IMR-90 (cell line): ENCODE measurements at regions not wholly inside any gene's neighbourhood (a gene's known extent, or its start where the extent isn't known, plus 50 kb on each side); places are given as distances from the start of the nearest gene placed in this dataset.

Source experiments
- ATAC-seq: fragments of 200-7000 bp; cut with Tn5 transposase; 2 replicates; pipeline ENCODE4 v1.9.1; 2020; ENCODE audit warnings: low read depth, mild to moderate bottlenecking, moderate library complexity
- BruUV-seq: library from RNA; stranded (reverse); fragments of 400-500 nt; replicated peaks from 2 replicates; lab custom pipeline; 2021; lab: Mats Ljungman, UMichigan
- CTCF ChIA-PET: fragments of 300-600 bp; formaldehyde crosslinking; extraction: SDS; loops from one replicate; lab custom pipeline; 2021; ENCODE audit warnings: antibody characterized with exemption; lab: Yijun Ruan, JAX
- POLR2A ChIA-PET: fragments of 300-600 bp; sonication (Branson Sonifier 250); formaldehyde crosslinking; loops from one replicate; lab custom pipeline; 2022; ENCODE audit warnings: antibody characterized with exemption; ENCODE audit not compliant: unreplicated experiment; lab: Charles Lee
- DNase-seq: peaks from one replicate; pipeline ENCODE4 v3.0.0; 2013
- H2AFZ ChIP-seq: replicated peaks from 2 replicates; pipeline ENCODE3; 2013; ENCODE audit warnings: low read length, mild to moderate bottlenecking; ENCODE audit not compliant: poor library complexity
- H2AK5ac ChIP-seq: 2 replicates; pipeline ENCODE4 v1.6.1; 2013; ENCODE audit warnings: low read depth, low read length, inconsistent platforms
- H2AK9ac ChIP-seq: replicated peaks from 2 replicates; pipeline ENCODE3; 2013; ENCODE audit warnings: mild to moderate bottlenecking, low read depth, low read length, moderate library complexity; ENCODE audit not compliant: poor library complexity
- H2BK120ac ChIP-seq: 2 replicates; pipeline ENCODE4 v1.6.1; 2013; ENCODE audit warnings: low read depth, low read length, inconsistent platforms
- H2BK15ac ChIP-seq: 3 replicates; pipeline ENCODE4 v1.6.1; 2013; ENCODE audit warnings: low read depth, low read length, inconsistent platforms
- H2BK20ac ChIP-seq: 2 replicates; pipeline ENCODE4 v1.6.1; 2013; ENCODE audit warnings: low read depth, mild to moderate bottlenecking, inconsistent platforms, low read length, moderate library complexity
- H2BK5ac ChIP-seq: 2 replicates; pipeline ENCODE4 v1.6.1; 2013; ENCODE audit warnings: mild to moderate bottlenecking, low read depth, low read length, inconsistent platforms; ENCODE audit not compliant: poor library complexity, severe bottlenecking
- H3K14ac ChIP-seq: replicated peaks from 2 replicates; pipeline ENCODE4 v1.6.1; 2013; ENCODE audit warnings: low read depth, low read length, inconsistent platforms
- H3K18ac ChIP-seq: 2 replicates; pipeline ENCODE4 v1.6.1; 2013; ENCODE audit warnings: low read depth, low read length, control low read depth
- H3K23ac ChIP-seq: 2 replicates; pipeline ENCODE4 v1.6.1; 2013; ENCODE audit warnings: low read depth, low read length, inconsistent platforms
- H3K27ac ChIP-seq: 2 replicates; pipeline ENCODE4 v1.5.1; 2013; ENCODE audit warnings: mild to moderate bottlenecking, control low read depth, low read length; ENCODE audit not compliant: insufficient read depth
- H3K27me3 ChIP-seq: 2 replicates; pipeline ENCODE4 v1.6.1; 2013; ENCODE audit warnings: low read length; ENCODE audit not compliant: control insufficient read depth, insufficient read depth
- H3K36me3 ChIP-seq: 2 replicates; pipeline ENCODE4 v1.6.1; 2013; ENCODE audit warnings: low read length, mixed read lengths; ENCODE audit not compliant: control insufficient read depth, insufficient read depth
- H3K4ac ChIP-seq: 2 replicates; pipeline ENCODE4 v1.6.1; 2013; ENCODE audit warnings: low read depth, low read length, inconsistent platforms
- H3K4me1 ChIP-seq: 2 replicates; pipeline ENCODE4 v1.6.1; 2013; ENCODE audit warnings: low read length, mixed read lengths; ENCODE audit not compliant: control insufficient read depth, insufficient read depth
- H3K4me2 ChIP-seq: 2 replicates; pipeline ENCODE4 v1.6.1; 2013; ENCODE audit warnings: low read depth, mild to moderate bottlenecking, control low read depth, low read length, moderate library complexity
- H3K4me3 ChIP-seq: 2 replicates; pipeline ENCODE4 v1.5.1; 2013; ENCODE audit warnings: low read depth, mild to moderate bottlenecking, control low read depth, low read length, moderate library complexity; ENCODE audit not compliant: insufficient read depth
- H3K56ac ChIP-seq: 2 replicates; pipeline ENCODE4 v1.6.1; 2013; ENCODE audit warnings: low read length, inconsistent platforms; ENCODE audit not compliant: insufficient read depth; ENCODE audit errors: extremely low read depth
- H3K79me1 ChIP-seq, 2 experiments: 2 replicates each; pipeline ENCODE4 v1.6.1; 2013; ENCODE audit warnings: low read length in 2 of 2, inconsistent platforms in 1 of 2, low read depth in 1 of 2
- H3K9ac ChIP-seq: 2 replicates; pipeline ENCODE4 v1.6.1; 2013; ENCODE audit warnings: low read depth, low read length, control low read depth
- H3K9me1 ChIP-seq: 2 replicates; pipeline ENCODE4 v1.6.1; 2013; ENCODE audit warnings: low read length, inconsistent platforms; ENCODE audit not compliant: insufficient read depth
- H3K9me3 ChIP-seq: 2 replicates; pipeline ENCODE4 v1.6.1; 2013; ENCODE audit warnings: low read length; ENCODE audit not compliant: control insufficient read depth, insufficient read depth
- H4K20me1 ChIP-seq: 2 replicates; pipeline ENCODE4 v1.6.1; 2013; ENCODE audit warnings: low read length, inconsistent platforms; ENCODE audit not compliant: insufficient read depth
- H4K5ac ChIP-seq: 2 replicates; pipeline ENCODE4 v1.6.1; 2013; ENCODE audit warnings: mild to moderate bottlenecking, low read depth, low read length, control low read depth
- H4K8ac ChIP-seq, 2 experiments: 2 replicates each; pipeline ENCODE4 v1.6.1; 2013; ENCODE audit warnings: low read depth in 2 of 2, low read length in 2 of 2, control low read depth in 1 of 2, inconsistent platforms in 1 of 2
- H4K91ac ChIP-seq: 2 replicates; pipeline ENCODE4 v1.6.1; 2013; ENCODE audit warnings: low read depth, low read length, inconsistent platforms; ENCODE audit not compliant: insufficient read depth
- CHD1 ChIP-seq: IDR thresholded peaks from 2 replicates; pipeline ENCODE4 v1.6.1; 2012; ENCODE audit warnings: low read depth, low read length, improper control_type of control experiment
- FOS ChIP-seq: fragments of 150-350 bp; IDR thresholded peaks from 2 replicates; pipeline ENCODE4 v1.6.1; 2016; ENCODE audit warnings: low read depth, low read length
- POLR2A ChIP-seq: IDR thresholded peaks from 2 replicates; pipeline ENCODE4 v1.6.1; 2012; ENCODE audit warnings: mild to moderate bottlenecking, low read depth, low read length
- RCOR1 ChIP-seq: IDR thresholded peaks from 2 replicates; pipeline ENCODE4 v1.6.1; 2012; ENCODE audit warnings: mild to moderate bottlenecking, low read length, improper control_type of control experiment; ENCODE audit not compliant: insufficient replicate concordance
- SMC3 ChIP-seq: fragments of 150-350 bp; IDR thresholded peaks from 2 replicates; pipeline ENCODE4 v1.6.1; 2016; ENCODE audit warnings: low read depth, mild to moderate bottlenecking, antibody characterized with exemption, low read length, moderate library complexity
- WGBS, 2 experiments: methylation state at CpG; one replicate each; pipeline versions ENCODE4 v1.1.5 to v1.1.7; 2013; ENCODE audit warnings: missing lambda C conversion rate in 2 of 2; ENCODE audit not compliant: insufficient read length in 1 of 2; ENCODE audit errors: extremely low coverage in 2 of 2; 5-methylcytosine and 5-hydroxymethylcytosine counted together
- dilution Hi-C: fragments of 300-500 bp; cut with HindIII; formaldehyde crosslinking; loops from one replicate; pipeline ENCODE4 v1.14.3; 2018; ENCODE audit warnings: low sequenced_read_pairs; ENCODE audit not compliant: unreplicated experiment
- in situ Hi-C: fragments of 300-500 bp; cut with MboI; formaldehyde crosslinking; loops from 3 replicates; pipeline ENCODE4 v1.14.3; 2019; ENCODE audit warnings: low sequenced_read_pairs, inconsistent platforms, mixed read lengths
- intact Hi-C: fragments of 100-400 bp; cut with micrococcal nuclease; formaldehyde crosslinking; loops from 2 replicates; pipeline ENCODE4 v1.10.0; 2022

DNA sequence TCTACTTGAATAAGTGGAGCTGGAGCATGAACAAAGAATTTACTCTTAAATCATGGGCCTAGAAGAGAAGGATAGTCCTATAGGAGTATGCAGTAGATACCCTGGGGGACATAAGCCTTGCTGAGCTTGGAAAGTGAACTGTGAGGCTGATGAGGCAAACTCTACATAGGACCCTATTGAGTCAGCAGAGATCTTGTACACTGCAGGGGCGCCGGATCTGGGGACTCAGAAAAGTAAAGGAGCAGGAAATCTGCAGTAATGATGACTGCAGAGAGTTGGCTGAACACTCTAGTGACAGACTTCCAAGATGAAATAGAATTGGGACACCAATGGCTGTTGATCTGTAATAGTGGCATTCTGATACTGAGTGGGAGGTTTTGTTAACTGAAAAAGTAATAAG is 543.7 kb downstream of the XIRP2 start:
- no peak overlapping the region for H3K56ac ChIP-seq
- TF ChIP-seq CHD1 (no peak), SMC3 (no peak), FOS (no peak), POLR2A (no peak), RCOR1 (no peak)
- no peak overlapping the region for H2BK15ac ChIP-seq
- no TSS peak for BruUV-seq
- H3K9me1 ChIP-seq = no peaks in the 10 kb centered on the region
- no peak overlapping the region for H4K91ac ChIP-seq
- no peak overlapping the region for H3K23ac ChIP-seq
- H4K20me1 ChIP-seq = no peaks in the 10 kb centered on the region
- no peak overlapping the region for H3K4me3 ChIP-seq
- no peak overlapping the region for H2BK20ac ChIP-seq
- no peak overlapping the region for H2BK120ac ChIP-seq
- H3K18ac ChIP-seq = no peak overlapping the region
- H3K9ac ChIP-seq = no peak overlapping the region
- dilution Hi-C loops = no loop called here
- no peaks in the 10 kb centered on the region for H3K27me3 ChIP-seq
- ChIA-PET POLR2A (no interaction called here), CTCF (no interaction called here)
- in situ Hi-C loops = no loop called here
- no peak overlapping the region for H3K4me2 ChIP-seq
- H3K4ac ChIP-seq = no peak overlapping the region
- no peaks in the 10 kb centered on the region for H3K79me1 ChIP-seq
- H2AFZ ChIP-seq = no peak overlapping the region
- no peaks in the 10 kb centered on the region for H3K9me3 ChIP-seq
- H2AK9ac ChIP-seq = no peak overlapping the region
- no peaks in the 10 kb centered on the region for H3K4me1 ChIP-seq
- no peak overlapping the region for H4K8ac ChIP-seq
- no peak overlapping the region for H3K14ac ChIP-seq
- ATAC-seq = no peak
- H2AK5ac ChIP-seq = no peak overlapping the region
- intact Hi-C loops = no loop called here
- no CpG with 5 or more reads among the region's 2 CpGs for WGBS, 2 experiments
- no peak overlapping the region for H4K5ac ChIP-seq
- H2BK5ac ChIP-seq = no peak overlapping the region
- no peaks in the 10 kb centered on the region for H3K36me3 ChIP-seq
- DNase-seq = no peak
- no peak overlapping the region for H3K27ac ChIP-seq
